K562 (cell line): ENCODE measurements at regions not wholly inside any gene's neighbourhood (a gene's known extent, or its start where the extent isn't known, plus 50 kb on each side); places are given as distances from the start of the nearest gene placed in this dataset.

Experiments
- ATAC-seq: fragments of 200-7000 bp; cut with Tn5 transposase; 3 replicates; pipeline ENCODE4 v1.9.1; 2020; ENCODE audit warnings: moderate library complexity
- BruUV-seq: library from RNA; stranded (reverse); fragments of 400-500 nt; replicated peaks from 2 replicates; lab custom pipeline; 2021; lab: Mats Ljungman, UMichigan
- CTCF ChIA-PET: fragments of 300-600 bp; formaldehyde crosslinking; extraction: SDS; loops from one replicate; lab custom pipeline; 2021; ENCODE audit warnings: low intra/inter-chr PET ratio; lab: Yijun Ruan, JAX
- POLR2A ChIA-PET: fragments of 300-600, 350-650 bp; sonication (Branson Sonifier 250); formaldehyde crosslinking; extraction: SDS; loops from one replicate; lab custom pipeline; 2021; ENCODE audit warnings: antibody characterized with exemption, inconsistent platforms; lab: Yijun Ruan, JAX
- DNase-seq, 4 experiments: peaks; one replicate each; pipeline versions ENCODE4 v3.0.0 to v3.0.0-alpha.2; 2011 to 2018; ENCODE audit warnings: low spot score in 3 of 4, mixed read lengths in 3 of 4; ENCODE audit errors: extremely low read depth in 1 of 4
- FAIRE-seq: peaks from 2 replicates; lab custom pipeline; 2011; peaks lifted over from hg19 to GRCh38; lab: Jason Lieb, UNC
- H2AFZ ChIP-seq: 2 replicates; pipeline ENCODE4 v1.6.0; 2011; ENCODE audit warnings: low read depth, low read length, control low read depth, inconsistent platforms
- H3K27ac ChIP-seq: fragments of 200-600 bp; 3 replicates; pipeline ENCODE4 v1.8.0; 2011; ENCODE audit warnings: low read depth, mild to moderate bottlenecking, control low read depth, inconsistent platforms, low read length, moderate library complexity, mixed read lengths; ENCODE audit errors: extremely low read depth
- H3K27me3 ChIP-seq, 2 experiments: fragments of 300-600 bp in 1 of 2; 2 replicates in 1 of 2; 3 replicates in 1 of 2; pipeline versions ENCODE4 v1.6.0 to v1.8.0; 2011; ENCODE audit warnings: inconsistent platforms in 2 of 2, low read length in 2 of 2, mild to moderate bottlenecking in 1 of 2, mixed read lengths in 1 of 2, moderate library complexity in 1 of 2; ENCODE audit not compliant: control insufficient read depth in 2 of 2, insufficient read depth in 2 of 2
- H3K36me3 ChIP-seq: fragments of 300-600 bp; 3 replicates; pipeline ENCODE4 v1.8.0; 2011; ENCODE audit warnings: mild to moderate bottlenecking, low read length, inconsistent platforms; ENCODE audit not compliant: control insufficient read depth, insufficient read depth
- H3K4me1 ChIP-seq, 2 experiments: fragments of 200-600 bp in 1 of 2; replicated peaks in 1 of 2; 2 replicates in 1 of 2; 3 replicates in 1 of 2; pipeline versions ENCODE4 v1.5.1 to v1.8.0; 2011; ENCODE audit warnings: inconsistent platforms in 2 of 2, low read length in 2 of 2, mild to moderate bottlenecking in 1 of 2, mixed read lengths in 1 of 2, moderate library complexity in 1 of 2; ENCODE audit not compliant: control insufficient read depth in 2 of 2, insufficient read depth in 2 of 2
- H3K4me2 ChIP-seq: 2 replicates; pipeline ENCODE4 v1.6.1; 2011; ENCODE audit warnings: low read length, control low read depth, inconsistent platforms, mixed read lengths; ENCODE audit not compliant: insufficient read depth
- H3K4me3 ChIP-seq: fragments of 200-600 bp; sonication (generic), shearing (Covaris generic); 2 replicates; pipeline ENCODE4 v1.5.1; 2016; ENCODE audit warnings: control low read depth, inconsistent platforms
- H3K79me2 ChIP-seq: fragments of 200-600 bp; 3 replicates; pipeline ENCODE4 v1.8.0; 2011; ENCODE audit warnings: low read length, inconsistent platforms; ENCODE audit not compliant: control insufficient read depth, insufficient read depth
- H3K9ac ChIP-seq, 2 experiments: 2 replicates each; pipeline versions ENCODE4 v1.6.0 to v1.6.1; 2011; ENCODE audit warnings: low read depth in 2 of 2, low read length in 2 of 2, control low read depth in 1 of 2, inconsistent platforms in 1 of 2, mild to moderate bottlenecking in 1 of 2, mixed read lengths in 1 of 2; ENCODE audit not compliant: insufficient read depth in 1 of 2
- H3K9me1 ChIP-seq: one replicate; pipeline ENCODE4 v1.6.0; 2011; ENCODE audit warnings: inconsistent platforms, mild to moderate bottlenecking, low read length, moderate library complexity; ENCODE audit not compliant: control insufficient read depth, insufficient read depth
- H3K9me3 ChIP-seq: replicated peaks from 2 replicates; pipeline ENCODE4 v1.5.1; 2011; ENCODE audit warnings: low read depth, low read length, inconsistent platforms; ENCODE audit not compliant: control insufficient read depth, insufficient read depth
- H4K20me1 ChIP-seq: replicated peaks from 2 replicates; pipeline ENCODE4 v1.6.1; 2011; ENCODE audit warnings: low read length, inconsistent platforms, mixed read lengths; ENCODE audit not compliant: control insufficient read depth, insufficient read depth
- CBX8 ChIP-seq: fragments of 200-600 bp; sonication (generic); IDR thresholded peaks from 2 replicates; pipeline ENCODE4 v1.6.1; 2012; ENCODE audit warnings: borderline replicate concordance, mixed run types, low read depth, mild to moderate bottlenecking, moderate library complexity, mixed read lengths, low read length, control low read depth, inconsistent platforms; ENCODE audit not compliant: poor library complexity, severe bottlenecking; ENCODE audit errors: extremely low read depth
- CTCF ChIP-seq, 3 experiments: IDR thresholded peaks in 2 of 3; conservative IDR thresholded peaks in 1 of 3; 2 replicates each; pipeline ENCODE4 v1.5.1; 2011 to 2012; ENCODE audit warnings: low read length in 3 of 3, mild to moderate bottlenecking in 3 of 3, control low read depth in 2 of 3, improper control_type of control experiment in 1 of 3, inconsistent platforms in 1 of 3, low read depth in 1 of 3, mixed read lengths in 1 of 3, moderate library complexity in 1 of 3; ENCODE audit not compliant: insufficient read depth in 2 of 3
- GABPA ChIP-seq: fragments of 200-800 bp; sonication (Bioruptor generic); conservative IDR thresholded peaks from 2 replicates; pipeline ENCODE4 v1.6.1; 2016; ENCODE audit warnings: low read depth, missing genetic modification characterization, missing compliant biosample characterization
- KLF6 ChIP-seq: fragments of 250-450 bp; sonication (Bioruptor Pico); IDR thresholded peaks from 2 replicates; pipeline ENCODE4 v1.4.0; 2020; ENCODE audit warnings: mild to moderate bottlenecking, moderate library complexity, borderline replicate concordance
- PRDM10 ChIP-seq: fragments of 450-650 bp; IDR thresholded peaks from 2 replicates; pipeline ENCODE4 v1.6.1; 2018; ENCODE audit not compliant: partially characterized antibody
- PTBP1 ChIP-seq: fragments of 200-400 bp; formaldehyde crosslinking; IDR thresholded peaks from 2 replicates; pipeline ENCODE4 v1.6.1; 2017; ENCODE audit warnings: low read depth, low read length
- PYGO2 ChIP-seq: fragments of 450-650 bp; IDR thresholded peaks from 2 replicates; pipeline ENCODE4 v1.6.1; 2016; ENCODE audit warnings: mild to moderate bottlenecking, missing genetic modification characterization, moderate library complexity, missing compliant biosample characterization
- SUPT5H ChIP-seq: fragments of 450-650 bp; IDR thresholded peaks from 2 replicates; pipeline ENCODE4 v1.6.1; 2016
- UBTF ChIP-seq, 2 experiments: IDR thresholded peaks; 2 replicates each; pipeline ENCODE4 v1.6.1; 2012; ENCODE audit warnings: improper control_type of control experiment in 2 of 2, low read depth in 2 of 2, low read length in 2 of 2, borderline replicate concordance in 1 of 2
- ZBTB1 ChIP-seq: sonication (generic); formaldehyde crosslinking; IDR thresholded peaks from 2 replicates; pipeline ENCODE4 v1.8.1; 2023; ENCODE audit warnings: missing genetic modification reagents, low read depth, mild to moderate bottlenecking, borderline replicate concordance
- ZNF140 ChIP-seq: fragments of 250-450 bp; sonication (Bioruptor Pico); IDR thresholded peaks from 2 replicates; pipeline ENCODE4 v1.8.0; 2021; ENCODE audit warnings: moderate library complexity, mild to moderate bottlenecking, inconsistent platforms
- ZNF263 ChIP-seq: sonication (generic); formaldehyde crosslinking; IDR thresholded peaks from 2 replicates; pipeline ENCODE4 v1.8.0; 2022; ENCODE audit warnings: mild to moderate bottlenecking, missing genetic modification reagents, borderline replicate concordance
- ZNF76 ChIP-seq: fragments of 250-450 bp; sonication (Bioruptor Pico); IDR thresholded peaks from 2 replicates; pipeline ENCODE4 v1.4.0; 2020; ENCODE audit warnings: mild to moderate bottlenecking, moderate library complexity, borderline replicate concordance
- WGBS: fragments of 100-300 bp; shearing (Covaris generic); methylation state at CpG from one replicate; pipeline ENCODE4 v1.1.6; 2016; ENCODE audit warnings: low coverage, mixed read lengths; ENCODE audit not compliant: insufficient coverage; ENCODE audit errors: missing lambda C conversion rate; 5-methylcytosine and 5-hydroxymethylcytosine counted together
- in situ Hi-C: fragments of 300-500 bp; cut with MboI; formaldehyde crosslinking; loops from 4 replicates; pipeline ENCODE4 v1.15.0; 2018; ENCODE audit warnings: inconsistent platforms, mixed read lengths
- intact Hi-C: fragments of 100-400 bp; cut with micrococcal nuclease; formaldehyde crosslinking; loops from 2 replicates; pipeline ENCODE4 v1.14.2; 2022

GRCh38 chr19:30640252-30640965 lies 268.2 kb downstream of the ZNF536 start:
- H3K79me2 ChIP-seq: no peaks in the 10 kb centered on the region
- no peak for ATAC-seq
- H2AFZ ChIP-seq: no peak overlapping the region
- H3K9ac ChIP-seq: no peak overlapping the region
- H3K4me1 ChIP-seq: no peaks in the 10 kb centered on the region
- ChIA-PET POLR2A (no interaction called here), CTCF (no interaction called here)
- H3K9me3 ChIP-seq: no peaks in the 10 kb centered on the region
- H3K27ac ChIP-seq: no peak overlapping the region
- no peak for FAIRE-seq
- WGBS: 1% methylated on average over 8 of the region's 8 CpGs
- no TSS peak for BruUV-seq
- intact Hi-C loops: no loop called here
- H3K27me3 ChIP-seq: peaks cover 0 to 4% of the 10 kb centered on the region in 2 experiments; a peak in 1 of 5 replicates
- in situ Hi-C loops: loop anchor here (10.0 kb wide), 1 partner anchor 786 kb away; no protein-coding TSS in a partner anchor
- no peak for DNase-seq
- no peak overlapping the region for H3K4me2 ChIP-seq
- H3K36me3 ChIP-seq: no peaks in the 10 kb centered on the region
- no peaks in the 10 kb centered on the region for H4K20me1 ChIP-seq
- H3K4me3 ChIP-seq: no peak overlapping the region
- H3K9me1 ChIP-seq: no peaks in the 10 kb centered on the region
- TF ChIP-seq GABPA (tag): no peak
- TF ChIP-seq ZBTB1 (CRISPR knock-in tag): no peak
- no peak for TF ChIP-seq SUPT5H
- TF ChIP-seq KLF6 (CRISPR knock-in tag): no peak
- no peak for TF ChIP-seq UBTF (IDR thresholded peaks at IDR 0.05; ENCODE audit: borderline replicate concordance in 1 of 2, low read depth in 2 of 2, low read length in 2 of 2)
- TF ChIP-seq ZNF76 (CRISPR knock-in tag): no peak
- TF ChIP-seq PRDM10: no peak
- no peak for TF ChIP-seq CBX8
- no peak for TF ChIP-seq PTBP1
- no peak for TF ChIP-seq ZNF263 (CRISPR knock-in tag)
- no peak for TF ChIP-seq ZNF140 (CRISPR knock-in tag)
- TF ChIP-seq CTCF (IDR thresholded peaks at IDR 0.05 in 2 of 3, conservative IDR thresholded peaks at IDR 0.05 in 1 of 3; ENCODE audit: insufficient read depth in 2 of 3, low read depth in 1 of 3, low read length in 3 of 3): no peak
- no peak for TF ChIP-seq PYGO2 (tag)
